ENCODE measurements at regions not wholly inside any gene's neighbourhood (a gene's known extent, or its start where the extent isn't known, plus 50 kb on each side); places are given as distances from the start of the nearest gene placed in this dataset.

DNA sequence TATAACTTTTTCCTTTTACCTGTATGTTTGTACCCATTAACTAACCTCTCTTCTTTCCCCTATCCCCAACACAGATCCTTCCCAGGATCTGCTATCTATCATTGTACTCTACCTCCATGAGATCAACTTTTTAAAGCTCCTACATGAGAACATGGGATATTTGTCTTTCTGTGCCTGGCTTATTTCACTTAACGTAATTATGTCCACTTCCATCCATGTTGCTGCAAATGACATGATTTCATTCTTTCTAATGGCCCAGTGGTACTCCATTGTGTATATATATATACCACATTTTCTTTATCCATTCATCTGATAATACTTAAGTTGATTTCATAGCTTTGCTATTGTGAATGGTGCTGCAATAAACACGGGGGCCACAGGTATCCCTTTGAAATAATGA lies 135.9 kb upstream of the THUMPD2 start (continued):
- TF ChIP-seq RELA (CRISPR knock-in tag; IDR thresholded peaks at IDR 0.05; ENCODE audit: borderline replicate concordance) (no peak), NR2C2 (CRISPR knock-in tag; IDR thresholded peaks at IDR 0.05) (no peak)

GRCh38 chr2:39913648-39914461 lies 134.8 kb upstream of the THUMPD2 start:
- no peak for TF ChIP-seq TEAD4 (CRISPR knock-in tag; IDR thresholded peaks at IDR 0.05)
- no peak for TF ChIP-seq JUN (CRISPR knock-in tag; IDR thresholded peaks at IDR 0.05)
- TF ChIP-seq ARID4B (CRISPR knock-in tag; IDR thresholded peaks at IDR 0.05; ENCODE audit: borderline replicate concordance) = no peak
- TF ChIP-seq ZNF396 (CRISPR knock-in tag; IDR thresholded peaks at IDR 0.05; ENCODE audit: borderline replicate concordance) = no peak
- TF ChIP-seq MXD4 (CRISPR knock-in tag; IDR thresholded peaks at IDR 0.05; ENCODE audit: borderline replicate concordance) = no peak
- TF ChIP-seq, protein P1, sequence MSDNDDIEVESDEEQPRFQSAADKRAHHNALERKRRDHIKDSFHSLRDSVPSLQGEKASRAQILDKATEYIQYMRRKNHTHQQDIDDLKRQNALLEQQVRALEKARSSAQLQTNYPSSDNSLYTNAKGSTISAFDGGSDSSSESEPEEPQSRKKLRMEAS (CRISPR knock-in tag; IDR thresholded peaks at IDR 0.05) = peak; percentile 86
- no peak for TF ChIP-seq GABPB1 (CRISPR knock-in tag; IDR thresholded peaks at IDR 0.05)
- TF ChIP-seq SMAD3 (CRISPR knock-in tag; IDR thresholded peaks at IDR 0.05; ENCODE audit: borderline replicate concordance) = no peak
- no peak for TF ChIP-seq STAT6 (CRISPR knock-in tag; conservative IDR thresholded peaks at IDR 0.05; ENCODE audit: low read depth)
- TF ChIP-seq MYBL2 (CRISPR knock-in tag; IDR thresholded peaks at IDR 0.05) = no peak
- TF ChIP-seq TCF7 (CRISPR knock-in tag; IDR thresholded peaks at IDR 0.05; ENCODE audit: low read depth) = no peak
- TF ChIP-seq E2F5 (CRISPR knock-in tag; IDR thresholded peaks at IDR 0.05) = no peak
- TF ChIP-seq HMGXB4 (CRISPR knock-in tag; IDR thresholded peaks at IDR 0.05) = no peak
- no peak for TF ChIP-seq OVOL2 (CRISPR knock-in tag; IDR thresholded peaks at IDR 0.05; ENCODE audit: borderline replicate concordance)
- TF ChIP-seq CREM (CRISPR knock-in tag; IDR thresholded peaks at IDR 0.05) = no peak
- TF ChIP-seq, protein P2, sequence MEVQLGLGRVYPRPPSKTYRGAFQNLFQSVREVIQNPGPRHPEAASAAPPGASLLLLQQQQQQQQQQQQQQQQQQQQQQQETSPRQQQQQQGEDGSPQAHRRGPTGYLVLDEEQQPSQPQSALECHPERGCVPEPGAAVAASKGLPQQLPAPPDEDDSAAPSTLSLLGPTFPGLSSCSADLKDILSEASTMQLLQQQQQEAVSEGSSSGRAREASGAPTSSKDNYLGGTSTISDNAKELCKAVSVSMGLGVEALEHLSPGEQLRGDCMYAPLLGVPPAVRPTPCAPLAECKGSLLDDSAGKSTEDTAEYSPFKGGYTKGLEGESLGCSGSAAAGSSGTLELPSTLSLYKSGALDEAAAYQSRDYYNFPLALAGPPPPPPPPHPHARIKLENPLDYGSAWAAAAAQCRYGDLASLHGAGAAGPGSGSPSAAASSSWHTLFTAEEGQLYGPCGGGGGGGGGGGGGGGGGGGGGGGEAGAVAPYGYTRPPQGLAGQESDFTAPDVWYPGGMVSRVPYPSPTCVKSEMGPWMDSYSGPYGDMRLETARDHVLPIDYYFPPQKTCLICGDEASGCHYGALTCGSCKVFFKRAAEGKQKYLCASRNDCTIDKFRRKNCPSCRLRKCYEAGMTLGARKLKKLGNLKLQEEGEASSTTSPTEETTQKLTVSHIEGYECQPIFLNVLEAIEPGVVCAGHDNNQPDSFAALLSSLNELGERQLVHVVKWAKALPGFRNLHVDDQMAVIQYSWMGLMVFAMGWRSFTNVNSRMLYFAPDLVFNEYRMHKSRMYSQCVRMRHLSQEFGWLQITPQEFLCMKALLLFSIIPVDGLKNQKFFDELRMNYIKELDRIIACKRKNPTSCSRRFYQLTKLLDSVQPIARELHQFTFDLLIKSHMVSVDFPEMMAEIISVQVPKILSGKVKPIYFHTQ (CRISPR knock-in tag; IDR thresholded peaks at IDR 0.05) = no peak
- TF ChIP-seq CTCF (IDR thresholded peaks at IDR 0.05) = peak; percentile 42; the same call in 1 of the 2 replicates
- peaks cover 20% of the 10 kb centered on the region for H3K4me1 Mint-ChIP-seq
- H3K27ac Mint-ChIP-seq = no peak overlapping the region
- H3K4me3 Mint-ChIP-seq = no peak overlapping the region
- CTCF ChIA-PET = interaction anchor here (0.5 to 2.2 kb wide), 45 partner anchors 9 to 1785 kb away, joined by 3 to 46 read pairs (median 4); no protein-coding TSS in a partner anchor
- no peaks in the 10 kb centered on the region; the same call in 1 of the 2 replicates for H3K27me3 Mint-ChIP-seq (ENCODE audit: low read depth)
- no peak for DNase-seq (ENCODE audit: low spot score)
- H3K36me3 Mint-ChIP-seq = no peaks in the 10 kb centered on the region
- POLR2A ChIA-PET = no interaction called here
- ATAC-seq = peak; percentile 78
- H3K9me3 Mint-ChIP-seq = no peaks in the 10 kb centered on the region

Measured in WTC11 (cell line).